K562 (cell line): ENCODE measurements at regions not wholly inside any gene's neighbourhood (a gene's known extent, or its start where the extent isn't known, plus 50 kb on each side); places are given as distances from the start of the nearest gene placed in this dataset.

Experiments used
- HDAC6 ChIP-seq: IDR thresholded peaks from 2 replicates; pipeline ENCODE4 v1.6.1; 2012; ENCODE audit warnings: low read depth, mild to moderate bottlenecking, control low read depth, inconsistent platforms, low read length, moderate library complexity
- MTA2 ChIP-seq: fragments of 450-650 bp; IDR thresholded peaks from 2 replicates; pipeline ENCODE4 v1.6.1; 2016; ENCODE audit warnings: low read depth
- NFE2L1 ChIP-seq: fragments of 450-650 bp; IDR thresholded peaks from 2 replicates; pipeline ENCODE4 v1.6.1; 2016; ENCODE audit warnings: missing genetic modification characterization, low read depth, mild to moderate bottlenecking, missing compliant biosample characterization, moderate library complexity, borderline replicate concordance
- SIN3A ChIP-seq, 2 experiments: fragments of 150-350 bp in 1 of 2; IDR thresholded peaks; 2 replicates each; pipeline ENCODE4 v1.6.1; 2011 to 2016; ENCODE audit warnings: borderline replicate concordance in 2 of 2, low read depth in 2 of 2, low read length in 2 of 2, mild to moderate bottlenecking in 2 of 2, moderate library complexity in 2 of 2; ENCODE audit not compliant: control insufficient read depth in 1 of 2

DNA sequence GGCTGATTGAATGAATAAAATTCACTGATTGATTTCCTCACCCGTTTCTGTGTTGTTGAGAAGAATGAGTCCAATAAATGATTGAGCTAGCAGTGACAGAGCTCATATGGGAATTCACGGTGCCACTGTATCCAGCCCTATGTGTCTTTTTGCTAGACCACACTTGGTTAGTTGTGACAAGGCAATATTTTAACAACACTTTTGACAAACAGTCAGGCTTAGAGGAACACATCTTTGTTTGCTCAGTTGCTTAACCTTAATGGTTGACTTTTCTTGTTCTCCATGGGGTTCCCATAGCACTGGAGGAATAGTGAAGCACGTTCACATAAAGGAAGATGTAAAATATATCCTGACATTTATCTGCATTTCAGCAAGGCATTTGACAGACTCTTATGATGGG lies 273.9 kb upstream of the DEPDC1 start:
- TF ChIP-seq NFE2L1 (tag) (no peak), HDAC6 (no peak), MTA2 (no peak), SIN3A (IDR thresholded peaks at IDR 0.05; ENCODE audit: borderline replicate concordance in 2 of 2, control insufficient read depth in 1 of 2, low read depth in 2 of 2, low read length in 2 of 2) (no peak)
